AG09319 (cell line): ENCODE measurements at regions not wholly inside any gene's neighbourhood (a gene's known extent, or its start where the extent isn't known, plus 50 kb on each side); places are given as distances from the start of the nearest gene placed in this dataset.

ENCODE experiments used
- DNase-seq: peaks from one replicate; pipeline ENCODE4 v3.0.0-alpha.2; 2010; ENCODE audit warnings: low read depth; ENCODE audit errors: extremely low read depth
- TF ChIP-seq, protein P1 (sequence below): IDR thresholded peaks from 2 replicates; pipeline ENCODE4 v1.5.1; 2011; ENCODE audit warnings: low read depth, mild to moderate bottlenecking, inconsistent platforms, low read length, moderate library complexity

DNA sequence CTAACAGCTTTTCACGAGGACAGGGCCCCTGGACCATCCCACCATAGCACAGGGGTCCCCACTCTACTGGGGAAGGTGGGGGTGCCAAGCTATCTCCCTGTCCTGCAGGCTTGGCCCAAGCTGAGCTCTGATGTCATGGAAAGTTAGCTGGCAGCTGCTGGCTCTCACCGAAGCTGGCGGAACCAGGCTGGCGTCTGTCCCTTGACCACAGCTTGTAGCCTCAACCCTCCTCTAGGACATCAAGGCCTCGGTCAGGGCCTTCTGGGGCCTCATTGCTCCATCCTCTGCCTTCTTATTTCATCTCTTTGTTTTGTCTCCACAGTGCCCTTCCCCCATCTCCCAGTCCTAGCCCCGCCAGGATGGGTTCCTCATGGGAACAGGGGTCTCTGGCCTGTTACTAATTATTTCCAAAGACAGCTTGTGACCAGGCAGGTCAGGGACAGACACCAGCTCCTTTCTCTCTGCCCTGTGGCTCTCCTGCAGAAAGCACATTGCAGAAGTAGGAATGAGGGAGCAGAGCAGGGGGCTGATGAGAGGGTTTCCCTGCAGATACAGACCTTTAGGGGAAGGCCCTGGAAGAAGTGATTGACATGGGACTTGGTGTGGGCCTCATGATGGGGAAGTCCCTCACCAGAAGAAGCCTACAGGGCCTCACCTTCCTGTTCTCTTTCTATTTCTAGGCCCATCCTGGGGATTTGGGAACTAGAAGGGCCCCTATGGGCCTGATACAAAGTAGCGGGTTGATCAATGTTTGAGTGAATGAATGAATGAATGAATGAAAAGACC, 97.5 kb upstream of the ALX4 start:
- DNase-seq, result no peak
- TF ChIP-seq, protein P1, sequence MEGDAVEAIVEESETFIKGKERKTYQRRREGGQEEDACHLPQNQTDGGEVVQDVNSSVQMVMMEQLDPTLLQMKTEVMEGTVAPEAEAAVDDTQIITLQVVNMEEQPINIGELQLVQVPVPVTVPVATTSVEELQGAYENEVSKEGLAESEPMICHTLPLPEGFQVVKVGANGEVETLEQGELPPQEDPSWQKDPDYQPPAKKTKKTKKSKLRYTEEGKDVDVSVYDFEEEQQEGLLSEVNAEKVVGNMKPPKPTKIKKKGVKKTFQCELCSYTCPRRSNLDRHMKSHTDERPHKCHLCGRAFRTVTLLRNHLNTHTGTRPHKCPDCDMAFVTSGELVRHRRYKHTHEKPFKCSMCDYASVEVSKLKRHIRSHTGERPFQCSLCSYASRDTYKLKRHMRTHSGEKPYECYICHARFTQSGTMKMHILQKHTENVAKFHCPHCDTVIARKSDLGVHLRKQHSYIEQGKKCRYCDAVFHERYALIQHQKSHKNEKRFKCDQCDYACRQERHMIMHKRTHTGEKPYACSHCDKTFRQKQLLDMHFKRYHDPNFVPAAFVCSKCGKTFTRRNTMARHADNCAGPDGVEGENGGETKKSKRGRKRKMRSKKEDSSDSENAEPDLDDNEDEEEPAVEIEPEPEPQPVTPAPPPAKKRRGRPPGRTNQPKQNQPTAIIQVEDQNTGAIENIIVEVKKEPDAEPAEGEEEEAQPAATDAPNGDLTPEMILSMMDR, result no peak

DNA sequence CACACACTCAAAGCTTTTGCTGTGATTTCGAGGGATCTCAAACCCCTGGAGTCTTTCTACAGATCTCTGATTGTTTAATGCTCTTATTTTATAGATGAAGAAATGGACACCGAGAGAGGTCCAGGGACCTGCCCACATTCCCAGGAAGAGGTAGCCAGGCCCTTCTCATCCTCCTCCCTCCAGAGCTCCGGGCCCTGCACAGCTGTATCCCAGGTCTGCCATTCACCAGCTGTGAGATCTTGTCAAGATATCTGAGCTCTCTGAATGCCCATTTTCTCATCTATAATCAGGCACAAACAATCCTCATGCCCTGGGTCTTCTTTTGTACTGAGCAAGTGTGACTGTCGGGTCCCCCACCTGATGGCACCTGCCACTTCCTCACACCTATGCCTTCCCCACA, 98.2 kb upstream of the ALX4 start:
- DNase-seq, result no peak
- TF ChIP-seq, protein P1, result no peak

DNA sequence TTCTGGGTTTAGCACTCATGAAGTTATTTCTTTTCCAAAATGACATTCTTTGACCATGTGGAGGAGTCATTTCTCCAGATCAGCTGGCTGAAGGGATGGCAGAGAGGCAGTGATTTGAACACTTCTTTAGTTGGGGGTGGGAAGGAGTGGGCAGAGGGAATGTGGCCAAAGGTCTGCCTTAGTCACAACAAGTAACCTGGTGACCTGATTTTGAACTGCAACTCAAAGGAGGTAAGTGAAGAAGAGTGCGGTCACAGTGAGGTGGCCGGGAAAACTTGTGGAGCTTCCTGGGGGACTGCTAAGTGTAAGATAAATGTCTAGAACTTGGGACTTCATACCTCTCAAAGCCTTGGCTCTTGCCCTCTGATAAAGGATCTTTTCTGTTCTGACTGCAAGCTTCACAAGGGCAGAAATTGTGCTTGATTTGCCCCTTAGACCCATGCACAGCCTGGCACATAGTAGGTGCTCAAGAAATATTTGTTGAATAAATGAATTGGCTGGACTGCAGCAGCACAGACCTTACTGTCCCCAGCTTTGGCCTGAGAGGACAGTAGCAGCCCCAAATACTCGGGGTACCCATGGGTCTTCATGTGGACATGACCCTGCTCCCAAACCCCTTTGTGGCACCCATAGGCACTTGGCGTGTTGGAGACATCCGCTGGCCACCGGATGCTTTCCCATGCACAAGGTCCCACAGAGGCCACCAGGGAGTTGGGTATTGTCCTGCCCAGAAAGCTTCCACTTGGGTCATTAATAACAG, 99.0 kb upstream of the ALX4 start:
- TF ChIP-seq, protein P1, result no peak
- DNase-seq, result no peak

DNA sequence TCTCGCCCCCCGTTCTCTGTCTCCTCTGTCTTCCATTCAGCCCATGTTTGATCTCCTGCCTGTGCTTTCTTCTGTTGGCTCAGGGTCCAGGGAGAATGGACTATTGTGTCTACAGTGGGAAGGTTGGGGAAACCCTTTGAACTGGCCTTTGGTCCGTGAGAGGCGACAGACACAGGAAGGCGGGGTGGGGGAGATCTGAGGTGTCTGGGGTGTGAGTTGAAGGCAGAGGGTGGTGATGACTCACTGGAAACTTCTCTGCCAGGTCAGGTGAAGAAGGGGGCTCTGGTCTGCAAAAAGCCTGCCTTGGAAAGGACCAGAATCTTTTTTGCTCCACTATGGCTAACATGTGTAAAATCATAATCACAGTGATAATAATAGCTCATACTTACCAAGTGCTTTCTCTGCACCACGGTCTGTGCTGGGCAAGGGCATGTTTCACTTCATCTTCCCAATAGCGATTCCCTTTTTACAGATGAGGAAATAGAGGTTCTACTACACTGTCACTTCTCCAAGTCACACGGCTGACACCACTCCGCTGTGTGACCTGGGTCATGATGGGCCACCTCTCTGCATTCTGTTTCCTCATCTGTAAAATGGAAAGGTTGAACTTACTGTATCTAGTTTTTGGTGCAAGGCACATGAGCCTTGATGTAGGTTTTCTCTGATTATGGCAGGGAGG, 99.8 kb upstream of the ALX4 start:
- DNase-seq, result no peak

DNA sequence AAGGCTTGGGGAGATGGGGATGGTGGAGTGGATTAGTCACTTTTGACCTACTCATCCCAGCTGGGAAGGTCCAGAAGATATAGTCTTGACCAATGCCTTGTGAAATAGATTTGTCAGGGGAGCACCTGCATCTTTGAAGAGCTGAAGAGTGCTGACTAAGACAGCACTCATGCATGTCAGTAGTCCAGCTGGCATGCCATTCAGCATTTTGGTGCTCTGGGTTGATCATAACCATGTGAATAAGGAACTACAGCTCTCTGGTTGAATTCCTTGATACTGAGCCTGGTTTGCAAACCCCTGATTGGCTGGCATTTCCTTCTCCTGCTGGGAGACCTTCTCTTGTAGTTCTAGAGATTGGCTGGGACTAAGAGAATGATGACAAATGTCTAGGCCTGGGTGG, 106.8 kb upstream of the ALX4 start:
- no peak for DNase-seq
- TF ChIP-seq, protein P1, result no peak

More for the DNA sequence above, 99.8 kb upstream of the ALX4 start:
- TF ChIP-seq, protein P1, result no peak

DNA sequence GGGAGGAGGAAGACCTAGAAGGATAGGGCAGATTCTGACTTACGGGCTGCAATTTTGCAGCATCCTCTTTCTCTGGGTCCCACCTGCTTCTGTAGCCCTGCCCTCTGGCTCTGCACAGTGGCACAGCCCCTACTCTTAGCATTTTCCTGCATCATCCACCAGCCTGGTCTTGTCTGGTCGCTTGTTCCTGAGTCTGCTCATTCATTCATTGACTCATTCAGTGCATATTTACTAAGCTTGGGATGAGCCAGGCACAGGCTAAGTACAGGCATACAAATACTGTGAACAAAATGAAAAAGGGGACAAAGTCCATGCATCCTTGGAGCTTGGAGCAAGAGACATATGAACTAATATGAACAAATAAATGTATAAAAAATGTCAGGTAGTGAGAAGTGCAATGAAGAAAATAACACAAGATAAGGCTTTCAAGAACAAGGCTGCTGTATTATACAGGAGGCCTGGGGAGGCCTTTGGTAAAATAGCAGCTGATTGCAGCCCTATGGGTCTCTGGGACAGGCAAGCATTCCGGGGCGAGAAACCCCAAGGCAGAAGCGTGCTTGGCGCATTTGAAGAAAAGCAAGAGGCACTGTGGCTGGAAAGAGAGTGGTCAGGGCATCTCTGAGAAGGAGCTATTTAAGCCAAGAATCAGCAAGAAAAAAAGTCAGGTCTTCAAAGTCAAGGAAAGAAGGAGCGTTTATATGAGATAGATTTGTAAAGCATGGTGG, 108.0 kb upstream of the ALX4 start:
- DNase-seq, result no peak

More for the DNA sequence above, 108.0 kb upstream of the ALX4 start:
- TF ChIP-seq, protein P1, result no peak
